Stomach smooth muscle (tissue), 2 donors: ENCODE measurements at regions not wholly inside any gene's neighbourhood (a gene's known extent, or its start where the extent isn't known, plus 50 kb on each side); places are given as distances from the start of the nearest gene placed in this dataset.

Experiments
- H3K27ac ChIP-seq: one replicate; pipeline ENCODE4 v1.7.0; 2013; ENCODE audit warnings: mild to moderate bottlenecking, low read length, inconsistent platforms
- H3K27me3 ChIP-seq, 2 donors: one replicate each; pipeline ENCODE4 v1.7.0; 2013; ENCODE audit warnings: low read length in 2 of 2; ENCODE audit not compliant: insufficient read depth in 2 of 2, control insufficient read depth in 1 of 2
- H3K36me3 ChIP-seq, 2 donors: one replicate each; pipeline ENCODE4 v1.7.0; 2013; ENCODE audit warnings: low read length in 2 of 2; ENCODE audit not compliant: control insufficient read depth in 2 of 2, insufficient read depth in 2 of 2
- H3K4me1 ChIP-seq: one replicate; pipeline ENCODE4 v1.7.0; 2013; ENCODE audit warnings: low read length; ENCODE audit not compliant: control insufficient read depth, insufficient read depth
- H3K4me3 ChIP-seq, 2 donors: one replicate each; pipeline ENCODE4 v1.7.0; 2013; ENCODE audit warnings: low read length in 2 of 2
- H3K9ac ChIP-seq, 2 donors: one replicate each; pipeline ENCODE4 v1.7.0; 2013; ENCODE audit warnings: low read length in 2 of 2, mild to moderate bottlenecking in 1 of 2
- H3K9me3 ChIP-seq, 2 donors: one replicate each; pipeline ENCODE4 v1.7.0; 2013; ENCODE audit warnings: low read length in 2 of 2; ENCODE audit not compliant: control insufficient read depth in 2 of 2
- donor health status: healthy.
- donor health status: Pancreatic carcinoma.

- Histone ChIP-seq H3K4me1 (no peaks in the 10 kb centered on the region), H3K9me3 (no peaks in the 10 kb centered on the region), H3K36me3 (no peaks in the 10 kb centered on the region), H3K27me3 (no peaks in the 10 kb centered on the region), H3K27ac (no peak overlapping the region), H3K4me3 (no peak overlapping the region), H3K9ac (no peak overlapping the region)
Observed at GRCh38 chr13:74084375-74084935, 49.7 kb downstream of the KLF12 start.

GRCh38 chr13:74082741-74083160 is 51.5 kb downstream of the KLF12 start:
- H3K27me3 ChIP-seq: no peaks in the 10 kb centered on the region
- H3K9me3 ChIP-seq: no peaks in the 10 kb centered on the region
- no peak overlapping the region for H3K9ac ChIP-seq
- no peak overlapping the region for H3K4me3 ChIP-seq
- H3K4me1 ChIP-seq: no peaks in the 10 kb centered on the region
- H3K36me3 ChIP-seq: no peaks in the 10 kb centered on the region
- no peak overlapping the region for H3K27ac ChIP-seq

- Histone ChIP-seq H3K27me3 (no peaks in the 10 kb centered on the region), H3K4me1 (peaks cover 4% of the 10 kb centered on the region), H3K9ac (no peak overlapping the region), H3K9me3 (no peaks in the 10 kb centered on the region), H3K4me3 (no peak overlapping the region), H3K36me3 (no peaks in the 10 kb centered on the region), H3K27ac (no peak overlapping the region)
Observed at GRCh38 chr13:74080762-74081161, 53.4 kb downstream of the KLF12 start.

GRCh38 chr13:74077792-74078191 is 56.4 kb downstream of the KLF12 start:
- Histone ChIP-seq H3K9ac (no peak overlapping the region), H3K4me3 (peak overlapping the region; percentile 31 to 36), H3K4me1 (peaks cover 4% of the 10 kb centered on the region), H3K27me3 (no peaks in the 10 kb centered on the region), H3K36me3 (no peaks in the 10 kb centered on the region), H3K9me3 (no peaks in the 10 kb centered on the region), H3K27ac (peak overlapping the region; percentile 46)

GRCh38 chr13:74077375-74077774 is 56.8 kb downstream of the KLF12 start:
- Histone ChIP-seq H3K27ac (peak overlapping the region; percentile 46), H3K27me3 (no peaks in the 10 kb centered on the region)

GRCh38 chr13:74074723-74075122 is 59.5 kb downstream of the KLF12 start:
- Histone ChIP-seq H3K9me3 (no peaks in the 10 kb centered on the region), H3K9ac (no peak overlapping the region), H3K4me1 (peaks cover 4% of the 10 kb centered on the region), H3K27me3 (no peaks in the 10 kb centered on the region), H3K36me3 (no peaks in the 10 kb centered on the region), H3K4me3 (no peak overlapping the region), H3K27ac (no peak overlapping the region)

More at GRCh38 chr13:74077375-74077774, 56.8 kb downstream of the KLF12 start:
- Histone ChIP-seq H3K9ac (no peak overlapping the region), H3K4me3 (peak overlapping the region in 1 of 2 donors; percentile 31), H3K4me1 (peaks cover 4% of the 10 kb centered on the region), H3K9me3 (no peaks in the 10 kb centered on the region), H3K36me3 (no peaks in the 10 kb centered on the region)

GRCh38 chr13:74073274-74073673 is 60.9 kb downstream of the KLF12 start:
- Histone ChIP-seq H3K27ac (no peak overlapping the region), H3K4me3 (no peak overlapping the region), H3K4me1 (peaks cover 4% of the 10 kb centered on the region), H3K36me3 (no peaks in the 10 kb centered on the region), H3K9me3 (no peaks in the 10 kb centered on the region), H3K9ac (no peak overlapping the region), H3K27me3 (no peaks in the 10 kb centered on the region)

- Histone ChIP-seq H3K9ac (no peak overlapping the region), H3K27me3 (no peaks in the 10 kb centered on the region), H3K27ac (no peak overlapping the region), H3K9me3 (no peaks in the 10 kb centered on the region), H3K4me3 (no peak overlapping the region), H3K4me1 (no peaks in the 10 kb centered on the region), H3K36me3 (no peaks in the 10 kb centered on the region)
Observed at GRCh38 chr13:74070513-74070912, 63.7 kb downstream of the KLF12 start.

GRCh38 chr13:74070065-74070464 is 64.1 kb downstream of the KLF12 start:
- Histone ChIP-seq H3K9me3 (no peaks in the 10 kb centered on the region), H3K9ac (no peak overlapping the region), H3K27ac (no peak overlapping the region), H3K4me1 (no peaks in the 10 kb centered on the region), H3K36me3 (no peaks in the 10 kb centered on the region), H3K27me3 (no peaks in the 10 kb centered on the region), H3K4me3 (no peak overlapping the region)

GRCh38 chr13:74068471-74068870 is 65.7 kb downstream of the KLF12 start:
- H3K9ac ChIP-seq: no peak overlapping the region
- no peaks in the 10 kb centered on the region for H3K27me3 ChIP-seq
- H3K27ac ChIP-seq: no peak overlapping the region
- no peaks in the 10 kb centered on the region for H3K36me3 ChIP-seq
- H3K4me1 ChIP-seq: no peaks in the 10 kb centered on the region
- H3K4me3 ChIP-seq: no peak overlapping the region
- no peaks in the 10 kb centered on the region for H3K9me3 ChIP-seq

- Histone ChIP-seq H3K4me3 (no peak overlapping the region), H3K4me1 (no peaks in the 10 kb centered on the region), H3K27me3 (no peaks in the 10 kb centered on the region), H3K27ac (no peak overlapping the region), H3K9ac (no peak overlapping the region), H3K9me3 (no peaks in the 10 kb centered on the region), H3K36me3 (no peaks in the 10 kb centered on the region)
Observed at GRCh38 chr13:74067818-74068217, 66.4 kb downstream of the KLF12 start.
